GM12872 (cell line): ENCODE measurements at regions not wholly inside any gene's neighbourhood (a gene's known extent, or its start where the extent isn't known, plus 50 kb on each side); places are given as distances from the start of the nearest gene placed in this dataset.

Experiments used
- TF ChIP-seq, protein P1 (sequence below): IDR thresholded peaks from 3 replicates; pipeline ENCODE4 v1.5.1; 2011; ENCODE audit warnings: low read depth, mild to moderate bottlenecking, low read length, moderate library complexity; ENCODE audit not compliant: insufficient read depth

GRCh38 chr6:126738641-126739040, 379.8 kb upstream of the RSPO3 start:
- TF ChIP-seq, protein P1, sequence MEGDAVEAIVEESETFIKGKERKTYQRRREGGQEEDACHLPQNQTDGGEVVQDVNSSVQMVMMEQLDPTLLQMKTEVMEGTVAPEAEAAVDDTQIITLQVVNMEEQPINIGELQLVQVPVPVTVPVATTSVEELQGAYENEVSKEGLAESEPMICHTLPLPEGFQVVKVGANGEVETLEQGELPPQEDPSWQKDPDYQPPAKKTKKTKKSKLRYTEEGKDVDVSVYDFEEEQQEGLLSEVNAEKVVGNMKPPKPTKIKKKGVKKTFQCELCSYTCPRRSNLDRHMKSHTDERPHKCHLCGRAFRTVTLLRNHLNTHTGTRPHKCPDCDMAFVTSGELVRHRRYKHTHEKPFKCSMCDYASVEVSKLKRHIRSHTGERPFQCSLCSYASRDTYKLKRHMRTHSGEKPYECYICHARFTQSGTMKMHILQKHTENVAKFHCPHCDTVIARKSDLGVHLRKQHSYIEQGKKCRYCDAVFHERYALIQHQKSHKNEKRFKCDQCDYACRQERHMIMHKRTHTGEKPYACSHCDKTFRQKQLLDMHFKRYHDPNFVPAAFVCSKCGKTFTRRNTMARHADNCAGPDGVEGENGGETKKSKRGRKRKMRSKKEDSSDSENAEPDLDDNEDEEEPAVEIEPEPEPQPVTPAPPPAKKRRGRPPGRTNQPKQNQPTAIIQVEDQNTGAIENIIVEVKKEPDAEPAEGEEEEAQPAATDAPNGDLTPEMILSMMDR: no peak

- TF ChIP-seq, protein P1: no peak
Measured at GRCh38 chr6:126743076-126743475, 375.4 kb upstream of the RSPO3 start.

GRCh38 chr6:126747728-126748540, 370.5 kb upstream of the RSPO3 start:
- TF ChIP-seq, protein P1: no peak

DNA sequence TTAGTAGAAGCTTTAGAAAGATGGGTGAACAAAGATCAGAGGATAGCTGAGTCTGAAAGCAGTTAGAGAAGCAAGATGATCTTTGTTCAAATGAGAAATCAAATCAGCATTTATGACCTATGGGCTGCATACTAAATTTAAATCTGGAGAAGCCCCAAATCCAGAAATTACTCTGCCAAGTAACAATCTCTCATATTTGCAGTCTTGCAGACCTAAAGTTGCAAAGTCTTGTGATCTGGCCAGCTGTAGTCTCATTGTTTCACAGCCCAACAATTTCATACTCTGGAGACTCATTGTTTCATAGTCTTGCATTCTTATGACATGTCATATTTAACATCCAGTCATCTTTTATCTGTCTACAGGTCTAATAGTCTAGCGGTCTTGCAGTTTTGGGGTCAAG, 364.9 kb upstream of the RSPO3 start:
- TF ChIP-seq, protein P1: no peak

GRCh38 chr6:126761854-126762253, 356.6 kb upstream of the RSPO3 start:
- TF ChIP-seq, protein P1: no peak

- TF ChIP-seq, protein P1: no peak
Measured at GRCh38 chr6:126764104-126764503, 354.4 kb upstream of the RSPO3 start.

GRCh38 chr6:126764671-126765070, 353.8 kb upstream of the RSPO3 start:
- TF ChIP-seq, protein P1: no peak
